Activated T-cell treated with anti-CD3 and anti-CD28 coated beads for 48 hours (primary cell): ENCODE measurements at regions not wholly inside any gene's neighbourhood (a gene's known extent, or its start where the extent isn't known, plus 50 kb on each side); places are given as distances from the start of the nearest gene placed in this dataset.
"Not testable (repeated sequence)": the region's sequence is repeated elsewhere in the genome, so short reads cannot be mapped to it uniquely, and the experiment has no call there.

Experiments
- DNase-seq: peaks from one replicate; pipeline ENCODE4 v3.0.0-alpha.2; 2020; ENCODE audit warnings: low read depth

DNA sequence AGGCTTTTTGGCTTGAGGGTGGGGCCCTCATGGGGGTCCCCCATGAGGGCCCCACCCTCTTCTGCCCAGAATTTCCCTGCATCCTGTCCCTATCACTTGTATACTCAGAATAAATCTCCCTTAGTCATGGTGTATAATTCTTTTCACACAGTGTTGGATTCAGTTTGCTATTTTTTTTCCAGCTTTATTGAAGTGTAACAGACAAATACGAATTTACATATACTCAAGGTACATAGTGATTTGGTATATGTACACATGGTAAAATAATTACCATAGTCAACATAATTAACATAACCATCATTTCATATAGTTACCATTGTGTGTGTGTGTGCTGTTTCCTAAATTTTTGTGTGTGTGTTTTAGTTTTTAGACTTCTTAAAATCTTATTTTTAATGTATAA is 289.4 kb downstream of the CNTNAP3B start:
- DNase-seq, result not testable (repeated sequence)

GRCh38 chr9:41838953-41839352 is 290.3 kb downstream of the CNTNAP3B start:
- DNase-seq, result not testable (repeated sequence)

DNA sequence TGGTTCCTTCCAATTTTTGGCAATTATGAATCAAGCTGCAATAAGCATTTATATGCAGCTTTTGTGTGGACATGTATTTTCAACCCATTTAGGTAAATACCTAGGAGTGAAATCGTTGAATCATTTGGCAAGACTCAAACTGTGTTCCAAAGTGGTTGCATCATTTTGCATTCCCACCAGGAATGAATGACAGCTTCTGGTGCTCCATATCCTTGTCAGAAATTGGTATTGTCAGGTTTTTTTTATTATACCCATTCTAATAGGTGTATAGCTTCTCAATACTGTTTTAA is 290.7 kb downstream of the CNTNAP3B start:
- not testable (repeated sequence) for DNase-seq

- not testable (repeated sequence) for DNase-seq
Observed at GRCh38 chr9:41837684-41838561, 291.3 kb downstream of the CNTNAP3B start.

GRCh38 chr9:41833108-41833507 is 296.1 kb downstream of the CNTNAP3B start:
- not testable (repeated sequence) for DNase-seq

DNA sequence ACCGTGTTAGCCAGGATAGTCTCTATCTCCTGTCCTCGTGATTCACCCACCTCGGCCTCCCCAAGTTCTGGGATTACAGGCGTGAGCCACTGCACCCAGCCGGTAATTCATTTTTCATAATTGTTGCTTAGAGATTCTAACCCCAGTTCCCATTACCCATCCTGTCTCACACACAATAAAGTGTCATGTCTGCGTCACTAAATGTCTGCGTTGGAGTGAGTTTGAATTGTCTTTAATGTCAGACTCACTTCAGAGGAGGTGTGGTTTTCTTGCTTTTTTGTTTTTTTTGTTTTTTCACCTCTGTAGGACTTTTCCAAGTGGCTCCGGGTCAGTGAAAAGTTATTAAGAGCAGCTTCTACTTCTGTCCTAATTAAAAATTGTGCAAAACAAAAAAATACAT is 304.5 kb downstream of the CNTNAP3B start:
- not testable (repeated sequence) for DNase-seq

DNA sequence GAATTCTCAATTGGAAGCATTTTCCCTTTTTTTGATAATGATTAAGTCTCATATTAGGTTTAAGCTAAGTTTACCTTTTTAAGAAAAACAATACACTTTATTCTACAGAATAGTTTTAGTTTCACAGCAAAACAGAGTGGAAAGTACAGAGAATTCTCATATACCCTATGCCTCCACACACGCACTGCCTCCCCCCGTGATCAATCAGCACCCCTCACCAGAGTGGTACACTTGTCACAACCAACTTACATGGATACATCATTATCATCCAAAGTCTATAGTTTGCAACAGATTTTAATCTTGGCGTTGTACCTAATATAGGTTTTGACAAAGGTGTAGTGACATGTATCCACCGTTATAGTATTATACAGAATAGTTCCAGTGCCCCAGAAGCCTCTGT is 326.5 kb downstream of the CNTNAP3B start:
- DNase-seq, result not testable (repeated sequence)

GRCh38 chr9:41798684-41799083 is 330.5 kb downstream of the CNTNAP3B start:
- DNase-seq, result not testable (repeated sequence)

DNA sequence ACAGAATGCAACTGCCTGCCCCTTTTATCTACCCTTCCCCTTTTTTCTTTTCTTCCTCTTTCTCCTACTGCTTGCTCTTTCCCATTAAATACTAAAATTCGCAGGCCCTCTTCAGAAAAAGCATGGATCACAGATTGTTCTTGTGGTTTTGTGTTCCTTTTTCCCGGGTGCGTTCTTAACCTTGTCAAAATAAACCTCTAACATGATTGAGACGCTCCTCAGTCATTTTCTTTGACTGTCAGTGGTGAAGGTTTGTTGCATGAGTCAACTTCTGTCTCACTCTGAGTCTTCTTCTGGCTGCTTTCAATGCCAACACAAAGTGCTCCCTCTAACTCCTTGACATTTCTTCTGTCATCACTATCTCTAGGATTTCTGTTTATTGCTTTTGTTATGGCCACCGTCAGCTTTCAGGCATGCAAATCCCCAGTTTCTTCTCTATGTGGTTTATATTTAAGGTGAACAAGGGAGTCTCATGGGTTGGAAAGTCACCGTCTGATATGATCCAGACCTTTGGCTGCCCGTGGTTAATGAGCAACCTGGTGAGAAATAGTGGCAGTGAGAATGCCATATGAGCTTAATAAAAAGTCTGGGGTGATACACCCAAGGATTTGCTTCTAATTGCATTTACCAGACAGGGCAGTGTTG is 338.4 kb downstream of the CNTNAP3B start:
- not testable (repeated sequence) for DNase-seq

GRCh38 chr9:41790007-41790406 is 339.2 kb downstream of the CNTNAP3B start:
- not testable (repeated sequence) for DNase-seq

GRCh38 chr9:41789387-41789786 is 339.8 kb downstream of the CNTNAP3B start:
- DNase-seq, result not testable (repeated sequence)

DNA sequence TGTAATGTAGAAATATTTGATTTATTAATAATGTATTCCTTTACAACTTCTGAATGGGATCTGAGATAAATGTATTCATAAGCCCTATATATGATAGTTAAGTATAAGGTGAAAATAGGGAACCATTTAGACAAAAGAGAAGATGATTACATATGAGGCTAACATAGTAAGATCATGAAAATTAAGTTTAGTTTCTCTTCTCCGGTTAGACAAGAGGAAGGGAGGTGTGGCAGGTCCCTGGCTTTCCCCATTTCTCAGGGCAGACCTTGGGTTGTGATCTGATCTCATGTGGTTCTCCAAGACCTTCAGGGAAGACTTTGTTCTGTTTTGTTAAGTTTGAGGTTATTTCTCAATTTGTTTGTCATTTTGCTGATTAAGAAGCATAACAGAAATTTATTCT is 341.3 kb downstream of the CNTNAP3B start:
- not testable (repeated sequence) for DNase-seq

GRCh38 chr9:41787270-41787669 is 342.0 kb downstream of the CNTNAP3B start:
- DNase-seq, result not testable (repeated sequence)

DNA sequence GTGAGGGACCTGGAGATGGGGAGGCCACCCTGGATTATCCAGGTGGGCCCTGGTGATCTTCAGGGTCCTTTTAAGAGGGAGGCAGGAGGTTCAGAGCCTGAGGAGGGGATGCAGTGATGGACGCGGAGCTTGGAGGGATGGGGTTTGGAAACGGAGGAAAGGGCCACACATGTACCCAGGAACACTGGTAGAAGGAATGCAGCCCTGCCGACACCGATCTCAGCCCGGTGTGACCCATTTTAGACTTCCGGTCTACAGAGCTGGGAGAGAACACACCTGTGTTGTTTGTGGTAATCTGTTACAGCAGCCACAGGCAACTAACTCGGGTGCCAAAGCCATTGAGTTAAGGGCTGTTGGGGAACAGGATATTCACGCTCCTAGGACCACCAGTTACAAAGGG is 345.2 kb downstream of the CNTNAP3B start:
- not testable (repeated sequence) for DNase-seq

DNA sequence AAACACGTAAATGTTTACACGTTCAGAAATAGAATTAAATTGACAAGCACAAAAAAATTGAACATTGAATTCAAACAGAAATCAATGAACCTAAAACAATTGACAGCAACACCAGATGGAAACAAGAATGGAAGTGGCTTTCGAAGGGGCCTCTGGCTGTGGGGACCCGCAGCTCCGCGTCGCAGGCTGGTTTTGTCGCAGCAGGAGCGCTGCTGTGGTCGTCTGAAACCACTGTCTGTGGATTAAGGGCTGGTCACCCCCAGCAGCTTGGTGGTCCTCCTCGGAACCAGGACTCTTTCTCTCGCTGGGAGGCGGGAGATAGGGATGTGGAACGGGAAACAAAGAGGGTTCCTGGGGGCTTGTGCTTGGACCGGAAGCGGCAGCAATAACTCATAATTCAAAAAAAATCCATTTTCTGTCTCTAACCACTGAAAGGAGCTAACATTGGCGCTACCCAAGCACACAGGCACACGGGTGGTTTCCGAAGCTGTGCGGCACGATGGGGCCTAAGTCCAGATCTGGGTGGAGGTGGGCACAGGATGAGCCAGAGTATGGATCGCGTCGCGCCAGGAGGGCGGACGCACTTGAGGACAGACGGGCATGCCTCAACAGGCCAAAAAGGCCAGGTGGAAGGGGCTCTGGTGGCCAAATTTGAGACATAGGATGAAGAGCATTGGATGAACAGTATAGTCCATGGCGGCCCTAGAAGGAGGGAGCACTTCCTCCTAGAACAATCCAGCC is 346.0 kb downstream of the CNTNAP3B start:
- DNase-seq, result not testable (repeated sequence)

- not testable (repeated sequence) for DNase-seq
Observed at GRCh38 chr9:41781899-41782298, 347.3 kb downstream of the CNTNAP3B start.

DNA sequence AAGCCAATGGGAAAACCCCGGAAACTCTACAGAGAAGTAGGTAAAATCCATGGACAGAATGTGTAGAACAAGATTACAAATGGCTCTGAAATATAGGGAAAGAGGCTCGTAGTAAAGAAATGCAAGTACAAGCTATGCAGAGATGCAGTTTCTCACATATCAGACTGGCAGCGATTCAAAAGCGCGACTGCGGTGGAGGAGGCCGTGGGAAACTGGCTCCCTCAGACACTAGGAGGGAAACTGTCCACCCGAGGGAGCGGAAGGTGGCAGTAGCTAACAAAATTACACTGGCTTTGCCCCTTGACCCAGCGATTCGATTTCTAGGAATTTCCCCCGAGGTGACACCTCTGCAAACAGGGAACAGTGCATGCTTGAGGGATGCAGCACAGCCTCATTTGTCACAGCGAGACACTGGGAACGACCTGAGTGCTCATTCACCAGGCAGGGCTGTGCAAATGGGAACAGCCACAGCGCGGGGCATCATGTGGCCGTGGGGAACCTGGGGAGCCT is 349.3 kb downstream of the CNTNAP3B start:
- DNase-seq, result not testable (repeated sequence)

GRCh38 chr9:41779192-41779591 is 350.0 kb downstream of the CNTNAP3B start:
- DNase-seq, result not testable (repeated sequence)

GRCh38 chr9:41778535-41779071 is 350.6 kb downstream of the CNTNAP3B start:
- not testable (repeated sequence) for DNase-seq

- not testable (repeated sequence) for DNase-seq
Observed at GRCh38 chr9:41777536-41777935, 351.7 kb downstream of the CNTNAP3B start.

DNA sequence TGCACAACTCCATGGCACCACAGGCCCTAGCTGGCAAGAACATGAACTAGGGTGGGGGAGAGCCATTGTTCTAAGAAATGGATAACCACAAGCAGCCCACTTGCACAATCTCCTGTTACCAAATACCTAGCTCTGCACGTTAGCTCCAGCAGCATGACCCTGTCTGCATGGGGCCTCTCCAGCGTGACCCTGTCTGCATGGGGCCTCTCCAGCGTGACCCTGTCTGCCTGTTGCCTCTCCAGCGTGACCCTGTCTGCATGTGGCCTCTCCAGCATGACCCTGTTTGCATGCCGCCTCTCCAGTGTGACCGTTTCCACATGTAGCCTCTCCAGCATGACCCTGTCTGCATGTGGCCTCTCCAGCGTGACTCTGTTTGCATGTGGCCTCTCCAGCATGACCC is 356.7 kb downstream of the CNTNAP3B start:
- DNase-seq, result not testable (repeated sequence)

DNA sequence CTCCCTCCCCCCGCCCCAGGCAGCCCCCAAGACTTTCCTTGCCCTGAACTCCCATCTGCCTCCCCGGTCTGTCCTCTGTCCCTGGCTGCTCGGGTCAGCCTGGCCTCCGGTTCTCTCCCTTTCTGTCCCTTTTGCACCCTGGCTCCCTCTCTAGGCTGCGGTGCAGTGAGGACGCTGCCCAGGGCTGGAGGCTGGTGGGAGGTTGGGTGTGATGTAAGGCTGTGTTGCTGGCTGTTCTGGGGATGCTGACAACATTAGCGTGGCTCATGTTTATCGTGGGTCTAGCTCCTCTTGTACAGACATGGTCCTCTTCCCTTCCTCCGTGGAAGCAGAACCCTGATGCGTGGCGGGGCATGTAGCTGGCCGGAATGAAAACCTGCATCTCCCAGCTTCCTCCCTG is 357.5 kb downstream of the CNTNAP3B start:
- DNase-seq, result not testable (repeated sequence)
